ENCODE measurements at regions not wholly inside any gene's neighbourhood (a gene's known extent, or its start where the extent isn't known, plus 50 kb on each side); places are given as distances from the start of the nearest gene placed in this dataset.
"Not testable (repeated sequence)": the region's sequence is repeated elsewhere in the genome, so short reads cannot be mapped to it uniquely, and the experiment has no call there.

DNA sequence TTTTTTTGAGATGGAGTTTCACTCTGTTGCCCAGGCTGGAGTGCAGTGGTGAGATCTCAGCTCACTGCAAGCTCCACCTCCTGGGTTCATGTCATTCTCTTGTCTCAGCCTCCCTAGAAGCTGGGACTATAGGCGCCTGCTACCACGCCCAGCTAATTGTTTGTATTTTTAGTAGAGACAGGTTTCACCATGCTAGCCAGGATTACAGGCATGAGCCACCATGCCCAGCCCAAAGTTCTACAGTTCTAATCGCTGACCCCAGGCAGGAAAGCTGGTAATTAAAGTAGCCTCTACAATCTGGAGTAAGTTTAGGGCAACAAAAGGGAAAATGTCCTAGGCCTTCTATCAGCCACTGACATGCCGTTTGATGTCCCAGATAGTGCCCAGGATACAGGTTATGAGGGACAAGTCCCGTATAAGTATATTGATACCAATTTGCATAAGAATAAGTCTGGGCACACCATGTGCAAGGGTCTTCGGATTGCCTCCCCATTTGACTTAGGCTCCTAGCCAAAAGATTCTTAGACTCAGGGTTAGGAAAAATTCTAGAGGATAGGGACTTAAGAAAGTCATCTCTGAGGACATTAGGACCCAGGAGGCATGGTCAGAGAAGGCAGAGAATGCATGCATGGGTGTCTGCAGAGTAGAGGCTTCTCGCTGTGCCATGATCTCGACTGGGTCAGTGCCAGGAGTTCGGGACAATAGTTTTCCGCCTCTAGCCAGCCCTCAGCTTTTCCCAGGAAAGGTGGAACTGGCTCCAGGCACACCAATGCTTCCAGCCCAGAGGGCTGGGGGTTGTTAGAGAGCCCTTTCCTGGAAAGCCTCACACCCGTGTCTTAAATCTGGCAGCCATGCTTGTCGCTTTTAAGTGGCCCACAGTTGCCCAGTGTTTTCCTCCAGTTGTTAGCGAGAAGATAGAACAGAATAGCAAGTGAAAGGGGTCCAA is 1111.1 kb downstream of the TAF11L14 start:
- DNase-seq: peak; percentile 54

DNA sequence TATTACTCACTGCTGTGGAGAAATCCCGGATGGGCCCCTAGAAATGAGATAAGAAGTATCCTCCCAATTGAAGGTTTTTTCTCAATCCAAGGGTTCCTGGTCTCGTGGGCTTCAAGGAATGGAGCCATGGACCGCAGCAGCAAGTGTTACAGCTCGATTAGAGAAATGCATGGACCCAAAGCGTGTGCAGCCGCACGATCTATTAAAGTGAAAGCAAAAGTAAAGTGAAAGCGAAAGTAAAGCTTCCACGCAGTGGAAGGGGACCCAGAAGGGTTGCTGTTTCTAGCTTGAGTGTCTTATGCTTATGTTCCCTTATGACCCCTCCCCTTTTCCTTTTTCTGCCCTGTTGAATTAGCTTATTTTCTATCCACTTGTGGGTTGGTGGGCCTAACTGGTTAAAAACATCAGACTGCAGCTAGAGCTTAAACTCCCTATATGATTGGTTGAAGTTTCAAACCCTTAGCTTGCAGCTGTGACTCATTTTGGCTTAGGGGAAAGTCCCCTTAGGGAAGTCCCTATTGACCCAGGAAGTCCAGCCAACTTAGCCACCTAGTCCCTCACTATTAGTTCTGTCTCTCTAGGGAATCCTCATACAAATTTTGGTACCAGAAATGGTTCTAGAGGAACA is 1111.8 kb downstream of the TAF11L14 start:
- peak; percentile 84 for DNase-seq

GRCh38 chr5:18749763-18750162 is 1115.5 kb downstream of the TAF11L14 start:
- peak; percentile 31 for DNase-seq

DNA sequence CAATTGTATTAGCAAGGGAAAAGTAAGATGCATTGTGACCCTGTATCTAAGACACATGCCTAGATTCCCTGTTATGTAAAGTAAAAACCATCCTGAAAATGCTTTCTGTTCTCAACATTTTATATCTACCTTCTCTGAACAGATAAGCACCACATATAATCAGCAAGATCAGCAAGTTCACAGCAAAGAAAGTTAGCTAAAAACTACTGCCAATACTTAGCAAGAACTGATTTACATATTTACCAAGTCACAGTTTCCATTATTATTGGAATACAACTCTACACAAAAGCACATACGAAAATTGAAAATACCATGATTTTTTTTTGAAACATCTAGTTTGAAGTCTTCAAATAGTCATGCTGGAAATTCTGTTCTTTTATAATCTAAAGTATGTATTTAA is 1118.1 kb downstream of the TAF11L14 start:
- DNase-seq: no peak

DNA sequence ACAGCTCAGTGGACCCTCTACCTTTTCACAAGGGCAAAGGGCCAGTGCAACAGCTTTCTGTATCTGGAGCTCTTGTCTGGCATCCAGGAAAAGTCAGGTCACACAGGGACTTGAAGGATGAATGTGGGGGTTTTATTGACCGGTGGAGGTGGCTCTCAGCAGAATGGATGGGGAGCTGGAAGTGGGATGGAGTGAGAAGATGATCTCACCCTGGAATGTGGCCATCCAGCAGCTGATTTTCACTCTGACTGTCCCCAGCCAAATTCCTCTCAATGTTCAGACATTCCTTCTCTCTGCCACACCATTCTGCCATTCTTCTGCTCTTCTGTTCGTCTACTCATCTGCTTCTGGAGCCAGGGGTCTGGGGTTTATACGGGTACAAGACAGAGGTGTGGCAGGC is 1119.9 kb downstream of the TAF11L14 start:
- DNase-seq: no peak

DNA sequence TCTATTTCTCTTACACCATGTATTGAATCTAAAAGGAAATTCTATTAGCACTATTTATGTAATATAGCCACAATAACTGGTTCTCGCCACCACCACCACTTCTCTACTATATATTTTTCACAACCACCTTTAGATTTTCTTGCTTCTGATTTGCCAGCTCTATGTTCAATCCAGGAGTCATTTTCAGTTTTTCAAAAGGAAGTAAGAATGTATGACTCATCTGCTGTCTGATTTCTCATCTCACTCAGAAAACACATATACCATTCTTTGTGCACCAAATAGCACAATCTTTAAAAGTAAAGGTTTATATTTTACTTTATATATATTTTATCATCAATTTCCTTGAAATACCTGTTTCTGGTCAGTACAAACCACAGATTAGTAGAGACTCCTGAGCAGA is 1127.5 kb downstream of the TAF11L14 start:
- DNase-seq: peak; percentile 40

GRCh38 chr5:18764161-18764560 is 1129.9 kb downstream of the TAF11L14 start:
- DNase-seq: no peak

DNA sequence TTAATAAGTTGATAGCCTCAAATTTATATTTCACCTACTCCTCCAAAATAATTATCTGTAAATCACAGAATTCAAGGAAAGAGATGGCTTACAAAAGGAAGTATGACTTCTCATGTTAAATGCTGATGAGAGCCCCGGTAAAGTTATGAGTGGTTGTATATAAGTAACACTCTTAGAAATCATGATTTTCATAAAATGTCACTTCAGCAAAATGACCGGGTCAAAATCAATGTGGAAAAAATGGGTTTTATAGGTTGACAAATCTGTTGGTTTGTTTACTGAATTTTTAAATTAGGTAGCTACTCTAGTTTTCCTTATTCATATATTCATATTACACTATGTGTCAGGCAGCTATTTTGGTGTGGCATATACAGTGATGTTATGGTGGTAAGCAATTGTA is 1131.0 kb downstream of the TAF11L14 start:
- no peak for DNase-seq

GRCh38 chr5:18771097-18771610 is 1136.9 kb downstream of the TAF11L14 start:
- no peak for DNase-seq

DNA sequence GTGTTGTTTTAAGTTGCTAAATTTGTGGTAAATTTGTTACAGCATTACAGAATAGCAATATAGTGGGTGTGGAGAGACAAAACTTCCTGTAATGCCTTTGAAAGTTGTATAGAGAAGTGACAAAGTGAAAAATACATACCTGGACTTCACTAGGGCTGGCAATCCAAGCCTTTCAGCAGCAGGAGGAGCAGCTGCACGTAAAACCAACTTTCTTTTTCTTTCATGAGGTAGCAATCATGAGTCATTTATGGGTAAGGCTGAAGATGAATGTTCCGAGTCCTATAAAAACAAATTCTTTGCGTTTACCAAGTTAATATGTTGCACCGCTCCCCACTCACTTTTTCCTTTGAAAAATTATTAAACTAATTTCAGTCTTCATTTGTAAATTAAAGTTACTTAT is 1138.2 kb downstream of the TAF11L14 start:
- DNase-seq: no peak

DNA sequence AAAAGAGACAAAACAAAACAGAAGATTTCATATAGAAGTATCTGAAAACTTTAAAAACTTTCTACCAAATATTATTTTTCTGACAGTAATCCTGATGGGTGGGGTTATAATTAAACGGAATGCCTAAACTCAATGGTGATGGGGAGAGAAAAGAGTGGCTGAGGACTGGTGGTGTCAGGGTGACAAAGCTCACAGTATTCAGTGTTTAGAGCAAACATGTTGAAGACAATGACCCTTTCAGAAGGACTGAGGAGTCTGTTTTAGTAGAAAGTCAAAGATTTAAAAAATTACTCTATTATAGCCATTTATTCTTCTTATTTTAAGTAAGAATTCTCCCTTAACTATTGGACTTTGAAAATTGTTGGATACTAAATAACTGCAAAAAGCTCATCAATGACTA is 1144.0 kb downstream of the TAF11L14 start:
- no peak for DNase-seq

DNA sequence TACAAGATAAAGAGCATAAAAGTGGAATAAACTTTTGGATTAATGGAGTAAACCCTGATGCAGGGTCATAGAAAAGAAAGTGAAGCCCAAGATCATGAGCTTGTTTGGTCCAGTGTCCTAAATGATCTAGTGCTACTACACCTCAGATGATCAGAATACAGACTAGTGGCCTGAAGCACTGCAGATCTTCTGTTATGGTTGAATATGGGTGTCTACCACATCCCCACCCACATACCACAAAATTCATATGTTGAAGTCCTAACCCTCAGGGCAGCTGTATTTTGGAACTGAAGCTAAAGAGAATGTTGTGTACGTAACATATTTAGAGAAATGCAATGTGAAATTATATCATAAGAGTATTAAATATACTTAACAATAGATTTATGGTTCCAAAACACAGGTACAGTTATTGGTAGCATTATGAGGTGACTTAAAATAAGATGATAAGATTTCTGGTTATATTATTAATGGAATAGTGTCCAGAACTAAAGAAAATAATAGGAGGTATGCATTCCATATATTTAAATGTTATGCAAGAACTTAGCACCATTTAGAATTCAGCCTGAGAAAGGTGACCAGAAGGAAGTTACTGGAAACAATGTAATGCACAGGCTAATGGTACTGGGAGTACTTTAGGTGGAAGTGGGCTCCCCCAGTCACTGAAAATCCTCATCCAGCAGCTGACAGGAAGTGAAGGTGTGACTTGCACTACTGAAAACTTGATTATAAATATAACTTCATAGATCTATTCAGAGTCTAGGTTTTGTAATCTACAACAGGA is 1155.1 kb downstream of the TAF11L14 start:
- no peak for DNase-seq

GRCh38 chr5:18792145-18792544 is 1157.9 kb downstream of the TAF11L14 start:
- DNase-seq: no peak

DNA sequence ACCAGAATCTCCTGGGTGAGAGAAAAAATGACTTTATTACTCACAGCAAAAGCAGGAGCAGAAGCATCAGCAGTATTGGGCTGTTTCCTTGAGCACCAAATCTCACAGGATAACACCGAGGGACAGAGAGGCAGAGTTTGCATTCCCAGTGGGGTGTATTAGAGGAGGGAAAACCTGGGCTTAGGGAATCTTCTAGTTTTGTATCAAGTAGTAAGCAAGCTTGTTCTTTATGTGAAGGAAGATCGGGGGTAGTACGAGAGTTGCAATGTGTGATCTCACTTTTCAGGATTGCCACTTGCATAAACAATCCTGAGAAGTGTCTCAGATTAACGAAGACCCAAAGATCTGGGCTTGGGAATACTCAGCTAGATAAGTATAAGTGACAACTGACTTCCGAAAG is 1163.0 kb downstream of the TAF11L14 start:
- no peak for DNase-seq

- no peak for DNase-seq
Measured at GRCh38 chr5:18798058-18798457, 1163.8 kb downstream of the TAF11L14 start.

- DNase-seq: no peak
Measured at GRCh38 chr5:18799482-18800128, 1165.3 kb downstream of the TAF11L14 start.

DNA sequence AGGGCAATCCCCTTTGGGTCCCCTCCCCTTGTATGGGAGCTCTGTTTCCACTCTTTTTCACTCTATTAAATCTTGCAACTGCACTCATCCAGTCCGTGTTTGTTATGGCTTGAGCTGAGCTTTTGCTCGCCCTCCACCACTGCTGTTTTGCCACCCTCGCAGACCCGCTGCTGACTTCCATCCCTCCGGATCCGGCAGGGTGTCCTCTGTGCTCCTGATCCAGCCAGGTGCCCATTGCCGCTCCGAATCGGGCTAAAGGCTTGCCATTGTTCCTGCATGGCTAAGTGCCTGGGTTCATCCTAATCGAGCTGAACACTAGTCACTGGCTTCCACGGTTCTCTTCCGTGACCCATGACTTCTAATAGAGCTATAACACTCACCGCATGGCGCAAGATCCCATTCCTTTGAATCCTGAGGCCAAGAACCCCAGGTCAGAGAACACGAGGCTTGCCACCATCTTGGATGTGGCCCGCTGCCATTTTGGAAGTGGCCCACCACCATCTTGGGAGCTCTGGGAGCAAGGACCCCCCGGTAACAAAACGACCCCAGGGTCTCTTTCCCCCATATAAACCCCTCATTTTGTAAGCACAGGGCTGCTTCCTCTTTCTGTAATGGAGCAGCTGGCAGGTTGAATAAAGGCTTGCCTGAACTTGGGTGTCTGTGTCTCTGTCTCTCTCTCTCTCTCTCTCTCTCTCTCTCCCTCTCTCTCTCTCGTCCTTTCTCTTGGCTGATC is 1166.2 kb downstream of the TAF11L14 start:
- DNase-seq: no peak

- not testable (repeated sequence) for DNase-seq
Measured at GRCh38 chr5:18801413-18801812, 1167.2 kb downstream of the TAF11L14 start.

DNA sequence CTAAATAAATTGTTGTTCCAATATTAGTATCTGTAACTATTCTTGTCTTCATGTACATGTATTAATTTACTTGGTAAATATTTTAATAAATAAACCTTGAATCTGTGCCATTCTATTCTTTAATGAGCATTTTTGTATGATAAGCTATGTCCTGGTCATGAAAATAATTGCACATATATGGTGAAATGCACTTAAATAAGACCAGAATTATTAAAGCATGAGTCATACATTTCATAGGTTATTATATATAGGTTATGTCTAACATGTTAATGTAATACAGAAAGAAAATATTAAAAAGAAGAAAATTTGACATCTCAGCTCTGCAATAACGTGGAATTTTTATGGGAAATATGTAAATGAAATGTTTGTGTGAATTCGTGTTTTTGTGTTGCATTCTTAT is 1168.1 kb downstream of the TAF11L14 start:
- no peak for DNase-seq

DNA sequence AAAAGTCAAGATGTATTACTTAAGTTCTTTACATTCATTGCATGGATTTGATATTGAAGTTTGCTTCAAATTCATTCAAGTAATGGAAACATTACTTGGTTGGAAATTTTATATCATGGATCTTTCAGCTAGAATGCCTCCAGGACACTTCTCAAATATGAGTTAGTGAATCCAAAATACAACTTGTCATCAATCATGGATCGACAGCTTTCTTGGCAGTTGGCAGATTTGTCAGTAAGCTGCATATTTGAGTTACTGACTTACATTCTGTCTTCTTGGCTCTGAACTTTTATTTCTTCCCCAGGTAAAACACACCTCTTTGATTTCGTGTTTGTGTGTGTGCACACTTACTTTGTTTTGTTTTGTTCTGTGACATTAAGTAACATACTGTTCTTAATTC is 1171.1 kb downstream of the TAF11L14 start:
- DNase-seq: no peak

GRCh38 chr5:18807256-18808149 is 1173.2 kb downstream of the TAF11L14 start:
- DNase-seq: no peak
